DMS53 (cell line): ENCODE measurements at regions not wholly inside any gene's neighbourhood (a gene's known extent, or its start where the extent isn't known, plus 50 kb on each side); places are given as distances from the start of the nearest gene placed in this dataset.
"Not testable (repeated sequence)": the region's sequence is repeated elsewhere in the genome, so short reads cannot be mapped to it uniquely, and the experiment has no call there.

Source experiments
- DNase-seq: peaks from one replicate; lab custom pipeline; 2025; lab: John Stamatoyannopoulos, UW

- DNase-seq = no peak
Observed at GRCh38 chr2:150371044-150371818, 116.2 kb downstream of the RND3 start.

DNA sequence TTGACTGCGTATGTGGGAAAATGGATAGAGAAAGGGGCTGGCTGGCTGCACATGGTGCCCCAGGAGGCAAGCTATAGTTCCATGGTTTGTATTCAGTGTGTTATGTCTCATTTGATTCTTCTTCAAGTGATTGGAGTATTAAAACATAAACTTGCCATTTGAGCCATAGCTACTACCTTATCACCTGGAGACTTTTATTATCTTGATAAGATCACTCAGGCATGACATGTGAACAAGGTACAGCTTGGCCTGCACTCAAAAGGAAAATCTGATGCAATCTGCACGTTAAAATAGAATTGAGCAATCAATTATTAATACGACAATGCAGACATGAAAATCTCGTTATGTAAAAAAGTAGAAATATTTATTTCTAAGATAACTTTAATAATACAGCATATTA lies 116.9 kb downstream of the RND3 start:
- no peak for DNase-seq

DNA sequence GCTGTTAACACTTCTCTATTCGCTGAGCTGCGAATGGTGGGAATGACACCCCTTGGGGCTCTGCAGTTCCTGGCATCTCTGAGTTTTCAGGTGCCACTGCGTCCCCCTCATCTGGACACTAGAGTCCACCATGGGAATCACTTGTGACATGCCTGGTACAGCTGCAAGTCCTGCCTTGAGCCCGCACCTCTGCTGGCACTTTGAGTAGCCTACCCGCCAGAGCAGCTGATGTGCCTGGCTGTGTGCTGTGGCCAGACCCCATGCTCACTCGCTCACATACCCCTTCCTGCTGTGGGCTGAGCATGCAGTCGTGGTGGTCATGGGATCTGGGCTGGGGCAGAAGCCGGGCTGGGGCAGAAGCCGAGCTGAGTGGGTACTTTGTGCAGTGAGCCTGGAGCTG lies 117.6 kb downstream of the RND3 start:
- DNase-seq = no peak

DNA sequence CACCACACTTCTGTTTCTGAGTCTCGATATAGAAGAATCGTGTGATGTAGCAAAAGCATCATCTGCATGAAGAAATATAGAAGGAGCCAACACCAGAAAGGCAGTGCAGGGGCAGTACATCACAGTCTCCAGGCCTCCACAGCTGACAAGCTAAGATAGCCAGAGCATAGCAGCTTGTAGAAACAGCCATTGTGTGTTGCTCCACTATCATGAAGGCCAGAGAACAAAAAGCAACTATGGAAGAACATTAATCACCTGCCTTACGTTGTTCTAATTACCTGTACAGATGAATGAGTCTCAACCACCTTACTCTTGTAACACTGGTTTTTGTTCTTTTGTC lies 129.0 kb downstream of the RND3 start:
- DNase-seq = no peak

- DNase-seq = no peak
Observed at GRCh38 chr2:150357770-150358467, 129.5 kb downstream of the RND3 start.

GRCh38 chr2:150355440-150355839 lies 132.0 kb downstream of the RND3 start:
- no peak for DNase-seq

DNA sequence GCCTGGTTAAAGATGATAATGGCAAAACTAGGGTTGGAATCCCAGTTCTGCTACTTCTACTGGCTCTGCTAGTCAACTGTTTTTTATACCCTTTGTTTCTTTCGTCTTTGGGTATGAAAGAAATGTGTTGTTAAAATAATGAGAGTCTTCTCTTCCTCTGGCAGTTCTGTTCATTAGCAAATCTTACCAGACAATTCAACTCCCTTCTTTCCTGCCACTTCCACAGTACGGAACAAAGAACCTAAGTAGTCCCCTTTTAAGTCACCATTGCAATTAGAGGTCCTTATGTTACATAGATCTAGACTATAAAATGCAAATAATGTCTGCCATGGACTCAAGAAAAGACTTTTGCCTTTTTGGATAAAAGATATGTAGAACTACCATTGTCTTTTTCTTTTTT lies 134.1 kb downstream of the RND3 start:
- DNase-seq = no peak

GRCh38 chr2:150351922-150352321 lies 135.5 kb downstream of the RND3 start:
- DNase-seq = no peak

- DNase-seq = no peak
Observed at GRCh38 chr2:150350500-150350899, 137.0 kb downstream of the RND3 start.

GRCh38 chr2:150346806-150347205 lies 140.7 kb downstream of the RND3 start:
- no peak for DNase-seq

DNA sequence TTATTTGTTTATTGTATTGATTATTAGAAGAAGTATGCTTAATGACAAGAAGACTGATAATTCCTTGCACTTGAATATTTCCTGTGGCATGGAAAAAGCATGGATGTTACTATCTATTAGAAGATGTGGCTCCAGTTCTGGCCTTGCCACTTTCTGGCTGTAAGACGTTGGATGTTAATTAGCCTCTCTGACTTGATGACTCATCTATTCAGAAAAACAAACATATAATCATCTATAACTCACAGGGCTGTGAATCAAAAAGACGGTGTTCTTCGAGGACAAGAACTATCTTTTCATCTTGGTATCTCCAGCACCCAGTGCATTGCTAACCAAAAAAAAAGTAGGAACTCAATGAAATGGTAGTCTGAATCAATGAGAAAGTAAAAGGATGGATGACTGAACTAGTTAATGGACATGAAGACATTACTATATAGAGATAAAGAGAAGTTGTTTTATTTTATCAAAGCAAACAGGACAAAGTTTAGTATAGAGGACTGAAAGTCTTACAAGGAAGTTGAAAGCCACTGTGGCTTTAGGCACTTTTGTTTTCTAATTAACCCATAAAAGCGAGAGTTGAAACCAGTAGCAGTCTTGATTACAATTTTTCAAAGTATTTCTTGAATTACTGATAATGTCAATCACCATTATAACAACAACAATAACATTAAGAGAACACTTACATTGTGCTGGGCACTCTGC lies 145.3 kb downstream of the RND3 start:
- DNase-seq = no peak

- DNase-seq = peak; percentile 6
Observed at GRCh38 chr2:150339951-150340350, 147.5 kb downstream of the RND3 start.

- no peak for DNase-seq
Observed at GRCh38 chr2:150339282-150339681, 148.2 kb downstream of the RND3 start.

DNA sequence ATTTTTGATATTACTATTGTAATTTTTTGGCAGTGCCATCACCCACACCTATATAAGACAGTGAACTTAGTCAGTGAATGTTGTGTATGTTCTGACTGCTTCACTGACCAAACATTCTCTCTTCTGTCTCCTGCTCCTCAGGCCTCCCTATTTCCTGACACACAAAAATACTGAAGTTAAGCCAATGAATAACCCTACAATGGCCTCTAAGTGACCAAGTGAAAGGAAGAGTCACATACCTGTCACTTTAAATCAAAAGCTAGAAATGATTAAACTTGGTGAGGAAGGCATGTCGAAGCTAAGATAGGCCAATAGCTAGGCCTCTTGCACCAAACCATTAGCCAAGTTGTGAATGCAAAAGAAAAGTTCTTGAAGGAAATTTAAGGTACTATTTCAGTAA lies 151.9 kb downstream of the RND3 start:
- no peak for DNase-seq

DNA sequence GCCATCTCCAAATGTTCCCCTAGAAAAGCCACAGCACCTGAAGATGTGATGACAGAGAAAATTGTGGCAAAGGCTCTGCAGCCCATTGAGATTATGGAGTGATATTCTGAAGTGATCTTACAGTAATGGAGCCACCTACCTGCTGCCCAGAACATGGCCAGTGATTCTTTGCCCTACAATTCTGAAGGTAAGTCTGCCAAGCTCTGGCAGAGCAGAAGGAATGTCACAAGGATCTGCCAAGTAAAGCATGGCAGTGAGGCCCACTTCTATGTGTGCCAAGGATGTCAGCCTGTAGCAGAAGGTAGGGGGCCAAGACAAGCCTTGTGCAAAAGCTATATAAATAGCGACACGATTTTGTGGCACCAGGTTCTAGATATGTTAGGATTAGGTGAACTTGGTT lies 155.1 kb downstream of the RND3 start:
- peak; percentile 0 for DNase-seq

DNA sequence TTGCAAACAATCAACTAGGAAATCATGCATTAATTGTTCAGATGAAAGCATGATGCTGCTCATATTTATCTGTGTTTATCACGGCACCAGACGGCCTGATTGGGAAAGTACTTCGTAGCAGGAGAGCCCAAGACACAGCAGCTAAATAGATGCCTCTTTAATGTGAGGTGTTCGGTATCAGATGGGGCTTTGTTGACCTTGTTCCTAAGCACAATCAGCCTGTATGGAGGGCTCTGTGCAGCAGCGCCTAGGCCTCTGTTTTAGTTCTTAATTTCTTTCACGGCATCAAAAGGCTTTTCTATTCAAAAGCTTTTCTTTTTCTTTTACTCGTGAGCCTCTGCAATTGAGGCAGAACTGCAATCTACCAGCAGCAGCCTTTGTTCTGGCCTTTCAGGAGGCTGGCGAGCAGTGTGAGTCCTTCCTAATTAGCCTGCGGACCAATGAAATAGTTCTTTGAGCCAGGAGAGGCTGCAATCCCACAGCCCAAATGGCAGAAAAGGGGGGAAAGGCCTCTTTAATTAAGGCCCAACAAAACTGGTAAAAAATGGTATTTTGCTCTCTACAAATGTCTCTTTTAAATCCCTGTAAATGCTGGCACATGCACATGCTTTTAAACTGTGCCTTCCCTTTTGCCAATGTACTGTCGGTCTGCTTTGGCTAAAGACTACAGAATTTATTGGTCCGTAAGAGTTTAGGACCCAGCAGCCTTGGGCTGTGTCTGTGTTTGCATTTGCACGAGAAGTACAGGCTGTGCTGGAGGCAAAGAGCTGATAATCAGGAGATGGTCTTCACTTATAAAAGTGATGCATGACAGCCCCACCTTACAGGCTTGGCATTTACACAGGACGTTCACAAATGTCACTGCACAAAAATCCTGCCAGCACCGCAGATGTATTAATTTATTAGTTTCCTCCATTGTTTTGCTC lies 159.6 kb downstream of the RND3 start:
- DNase-seq = no peak

- DNase-seq = no peak
Observed at GRCh38 chr2:150325656-150326314, 161.7 kb downstream of the RND3 start.

GRCh38 chr2:150323071-150323470 lies 164.4 kb downstream of the RND3 start:
- DNase-seq = not testable (repeated sequence)

DNA sequence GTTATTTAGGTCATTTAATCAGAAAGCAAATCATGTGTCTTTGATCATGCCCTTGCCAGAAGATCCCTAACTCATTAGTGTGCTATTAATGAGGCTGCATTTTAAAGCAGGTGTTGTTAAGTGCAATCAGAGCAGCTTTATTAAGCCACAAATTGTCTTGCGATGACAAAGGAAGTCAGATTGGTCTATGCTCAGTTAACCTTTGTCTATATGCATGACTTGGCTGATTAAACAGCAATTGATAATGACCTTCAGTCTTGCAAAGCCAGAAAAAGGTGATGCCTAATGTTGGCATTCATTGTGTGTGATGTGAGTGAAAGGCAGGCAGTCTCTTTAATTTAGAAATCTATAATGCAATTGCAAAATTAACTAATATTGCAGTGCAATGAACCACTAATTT lies 166.9 kb downstream of the RND3 start:
- peak; percentile 1 for DNase-seq

DNA sequence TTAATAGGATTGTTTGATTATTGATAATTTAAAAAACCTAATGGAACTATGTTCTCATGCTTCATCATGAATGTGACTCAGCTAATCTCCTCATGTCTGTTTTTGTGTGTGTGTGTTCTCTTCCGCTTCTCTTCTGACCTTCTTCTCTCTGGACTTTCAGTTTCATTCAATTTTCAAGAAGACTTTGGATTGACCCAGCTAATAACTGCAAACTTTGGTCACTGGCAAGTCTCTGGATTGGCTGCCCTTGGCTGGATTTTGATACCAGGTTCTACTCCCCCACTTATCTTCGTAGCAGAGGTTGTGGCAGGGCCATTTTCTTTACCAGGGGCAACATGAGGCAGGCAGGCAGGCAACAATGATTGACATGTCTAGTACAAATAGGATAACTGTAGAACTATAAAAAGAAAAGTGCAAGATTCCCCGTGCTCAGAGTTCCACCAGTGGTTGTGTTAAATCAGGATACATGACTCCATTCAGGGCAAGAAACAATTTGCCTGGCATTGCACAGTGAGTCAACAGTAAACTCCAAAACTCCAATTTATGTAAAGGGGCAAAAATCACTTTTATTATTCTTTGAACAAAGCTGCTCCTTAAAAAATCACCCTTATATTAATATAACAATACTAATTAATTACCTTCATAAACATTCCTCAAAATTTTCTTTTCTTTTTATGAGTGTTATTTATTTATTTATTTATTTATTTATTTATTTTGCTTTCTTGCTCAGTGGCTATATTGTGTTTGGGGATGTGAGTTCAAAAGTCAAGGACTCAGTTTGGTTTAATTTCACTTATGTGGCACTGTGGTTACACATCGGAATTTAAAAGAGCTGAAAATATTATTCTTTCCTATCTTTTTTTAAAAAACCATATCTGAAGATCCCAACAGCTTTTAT lies 167.6 kb downstream of the RND3 start:
- no peak for DNase-seq
